Ishikawa (cell line): ENCODE measurements at regions not wholly inside any gene's neighbourhood (a gene's known extent, or its start where the extent isn't known, plus 50 kb on each side); places are given as distances from the start of the nearest gene placed in this dataset.

Experiments
- CEBPB ChIP-seq: IDR thresholded peaks from 2 replicates; pipeline ENCODE4 v1.6.1; 2012
- EP300 ChIP-seq: IDR thresholded peaks from 2 replicates; pipeline ENCODE4 v1.6.1; 2012; ENCODE audit warnings: borderline replicate concordance
- NFIC ChIP-seq: IDR thresholded peaks from 2 replicates; pipeline ENCODE4 v1.6.1; 2012
- RAD21 ChIP-seq: IDR thresholded peaks from 2 replicates; pipeline ENCODE4 v1.6.1; 2012; ENCODE audit warnings: low read depth
- TAF1 ChIP-seq: IDR thresholded peaks from 2 replicates; pipeline ENCODE4 v1.6.1; 2012; ENCODE audit warnings: low read depth, mild to moderate bottlenecking
- YY1 ChIP-seq: IDR thresholded peaks from 2 replicates; pipeline ENCODE4 v1.6.1; 2012; ENCODE audit warnings: low read depth
- TF ChIP-seq, protein P1 (sequence below): IDR thresholded peaks from 2 replicates; pipeline ENCODE4 v1.6.1; 2012
- TF ChIP-seq, protein P2 (sequence below): IDR thresholded peaks from 2 replicates; pipeline ENCODE4 v1.6.1; 2012; ENCODE audit warnings: low read depth, mild to moderate bottlenecking

DNA sequence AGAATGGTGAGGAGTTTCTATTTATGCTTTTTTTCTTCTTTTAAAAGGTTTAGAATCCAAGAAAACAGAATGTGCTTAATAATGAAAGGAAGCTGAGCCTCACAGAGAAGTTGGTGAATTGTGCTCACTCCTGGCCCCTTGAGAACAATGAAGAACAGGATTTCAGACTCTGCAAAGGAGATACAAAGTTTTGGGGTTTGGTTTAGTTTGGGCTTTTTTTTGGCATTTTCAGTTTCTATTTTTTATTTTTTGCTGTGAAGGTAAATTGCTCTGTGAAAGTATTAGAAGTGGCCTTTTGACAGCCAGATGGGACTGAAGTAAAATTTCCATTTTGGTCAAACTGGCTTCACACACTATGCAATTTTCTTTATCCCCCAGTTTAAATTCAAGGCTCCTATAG lies 247.3 kb upstream of the GYPC start:
- TF ChIP-seq TAF1 (no peak), CEBPB (no peak), YY1 (no peak), RAD21 (no peak), EP300 (no peak), NFIC (no peak)
- TF ChIP-seq, protein P1, sequence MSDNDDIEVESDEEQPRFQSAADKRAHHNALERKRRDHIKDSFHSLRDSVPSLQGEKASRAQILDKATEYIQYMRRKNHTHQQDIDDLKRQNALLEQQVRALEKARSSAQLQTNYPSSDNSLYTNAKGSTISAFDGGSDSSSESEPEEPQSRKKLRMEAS, result no peak
- TF ChIP-seq, protein P2, sequence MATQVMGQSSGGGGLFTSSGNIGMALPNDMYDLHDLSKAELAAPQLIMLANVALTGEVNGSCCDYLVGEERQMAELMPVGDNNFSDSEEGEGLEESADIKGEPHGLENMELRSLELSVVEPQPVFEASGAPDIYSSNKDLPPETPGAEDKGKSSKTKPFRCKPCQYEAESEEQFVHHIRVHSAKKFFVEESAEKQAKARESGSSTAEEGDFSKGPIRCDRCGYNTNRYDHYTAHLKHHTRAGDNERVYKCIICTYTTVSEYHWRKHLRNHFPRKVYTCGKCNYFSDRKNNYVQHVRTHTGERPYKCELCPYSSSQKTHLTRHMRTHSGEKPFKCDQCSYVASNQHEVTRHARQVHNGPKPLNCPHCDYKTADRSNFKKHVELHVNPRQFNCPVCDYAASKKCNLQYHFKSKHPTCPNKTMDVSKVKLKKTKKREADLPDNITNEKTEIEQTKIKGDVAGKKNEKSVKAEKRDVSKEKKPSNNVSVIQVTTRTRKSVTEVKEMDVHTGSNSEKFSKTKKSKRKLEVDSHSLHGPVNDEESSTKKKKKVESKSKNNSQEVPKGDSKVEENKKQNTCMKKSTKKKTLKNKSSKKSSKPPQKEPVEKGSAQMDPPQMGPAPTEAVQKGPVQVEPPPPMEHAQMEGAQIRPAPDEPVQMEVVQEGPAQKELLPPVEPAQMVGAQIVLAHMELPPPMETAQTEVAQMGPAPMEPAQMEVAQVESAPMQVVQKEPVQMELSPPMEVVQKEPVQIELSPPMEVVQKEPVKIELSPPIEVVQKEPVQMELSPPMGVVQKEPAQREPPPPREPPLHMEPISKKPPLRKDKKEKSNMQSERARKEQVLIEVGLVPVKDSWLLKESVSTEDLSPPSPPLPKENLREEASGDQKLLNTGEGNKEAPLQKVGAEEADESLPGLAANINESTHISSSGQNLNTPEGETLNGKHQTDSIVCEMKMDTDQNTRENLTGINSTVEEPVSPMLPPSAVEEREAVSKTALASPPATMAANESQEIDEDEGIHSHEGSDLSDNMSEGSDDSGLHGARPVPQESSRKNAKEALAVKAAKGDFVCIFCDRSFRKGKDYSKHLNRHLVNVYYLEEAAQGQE, result no peak
